Stimulated activated CD4-positive, alpha-beta T cell treated with anti-CD3 and anti-CD28 coated beads, Interleukin-15, amount 100 ng/mL, for 24 hours (primary cell): ENCODE measurements at regions not wholly inside any gene's neighbourhood (a gene's known extent, or its start where the extent isn't known, plus 50 kb on each side); places are given as distances from the start of the nearest gene placed in this dataset.
"Not testable (repeated sequence)": the region's sequence is repeated elsewhere in the genome, so short reads cannot be mapped to it uniquely, and the experiment has no call there.

Experiments
- DNase-seq: peaks from one replicate; pipeline ENCODE4 v3.0.0-alpha.2; 2020

GRCh38 chr21:35590284-35590683 lies 470.0 kb downstream of the SETD4 start:
- not testable (repeated sequence) for DNase-seq

GRCh38 chr21:35587841-35588380 lies 472.4 kb downstream of the SETD4 start:
- no peak for DNase-seq

GRCh38 chr21:35586305-35586704 lies 474.0 kb downstream of the SETD4 start:
- no peak for DNase-seq

GRCh38 chr21:35585878-35586277 lies 474.4 kb downstream of the SETD4 start:
- DNase-seq = no peak

- DNase-seq = no peak
Observed at GRCh38 chr21:35585155-35585554, 475.2 kb downstream of the SETD4 start.

GRCh38 chr21:35583566-35584216 lies 476.6 kb downstream of the SETD4 start:
- DNase-seq = no peak

- DNase-seq = no peak
Observed at GRCh38 chr21:35582731-35583130, 477.6 kb downstream of the SETD4 start.

GRCh38 chr21:35581640-35582039 lies 478.7 kb downstream of the SETD4 start:
- no peak for DNase-seq

GRCh38 chr21:35579520-35580293 lies 480.6 kb downstream of the SETD4 start:
- DNase-seq = no peak

GRCh38 chr21:35578831-35579471 lies 481.4 kb downstream of the SETD4 start:
- peak; percentile 32 for DNase-seq

- DNase-seq = no peak
Observed at GRCh38 chr21:35578347-35578782, 482.0 kb downstream of the SETD4 start.

GRCh38 chr21:35575280-35575915 lies 484.9 kb downstream of the SETD4 start:
- no peak for DNase-seq

GRCh38 chr21:35573472-35574374 lies 486.6 kb downstream of the SETD4 start:
- DNase-seq = no peak

- DNase-seq = no peak
Observed at GRCh38 chr21:35571910-35572309, 488.4 kb downstream of the SETD4 start.

- no peak for DNase-seq
Observed at GRCh38 chr21:35568643-35569042, 491.7 kb downstream of the SETD4 start.

- no peak for DNase-seq
Observed at GRCh38 chr21:35566874-35567273, 493.5 kb downstream of the SETD4 start.

GRCh38 chr21:35565204-35565611 lies 495.1 kb downstream of the SETD4 start:
- no peak for DNase-seq

- DNase-seq = no peak
Observed at GRCh38 chr21:35563885-35564451, 496.4 kb downstream of the SETD4 start.

- DNase-seq = no peak
Observed at GRCh38 chr21:35562876-35563275, 497.4 kb downstream of the SETD4 start.

- no peak for DNase-seq
Observed at GRCh38 chr21:35561116-35561515, 499.2 kb downstream of the SETD4 start.

GRCh38 chr21:35559829-35560225 lies 500.5 kb downstream of the SETD4 start:
- no peak for DNase-seq
